Activated CD4-positive, alpha-beta T cell treated with anti-CD3 and anti-CD28 coated beads, Interleukin-2, amount 50 U/mL, for 1 hour (primary cell): ENCODE measurements at regions not wholly inside any gene's neighbourhood (a gene's known extent, or its start where the extent isn't known, plus 50 kb on each side); places are given as distances from the start of the nearest gene placed in this dataset.

Source experiments
- DNase-seq: peaks from one replicate; pipeline ENCODE4 v3.0.0-alpha.2; 2020

DNA sequence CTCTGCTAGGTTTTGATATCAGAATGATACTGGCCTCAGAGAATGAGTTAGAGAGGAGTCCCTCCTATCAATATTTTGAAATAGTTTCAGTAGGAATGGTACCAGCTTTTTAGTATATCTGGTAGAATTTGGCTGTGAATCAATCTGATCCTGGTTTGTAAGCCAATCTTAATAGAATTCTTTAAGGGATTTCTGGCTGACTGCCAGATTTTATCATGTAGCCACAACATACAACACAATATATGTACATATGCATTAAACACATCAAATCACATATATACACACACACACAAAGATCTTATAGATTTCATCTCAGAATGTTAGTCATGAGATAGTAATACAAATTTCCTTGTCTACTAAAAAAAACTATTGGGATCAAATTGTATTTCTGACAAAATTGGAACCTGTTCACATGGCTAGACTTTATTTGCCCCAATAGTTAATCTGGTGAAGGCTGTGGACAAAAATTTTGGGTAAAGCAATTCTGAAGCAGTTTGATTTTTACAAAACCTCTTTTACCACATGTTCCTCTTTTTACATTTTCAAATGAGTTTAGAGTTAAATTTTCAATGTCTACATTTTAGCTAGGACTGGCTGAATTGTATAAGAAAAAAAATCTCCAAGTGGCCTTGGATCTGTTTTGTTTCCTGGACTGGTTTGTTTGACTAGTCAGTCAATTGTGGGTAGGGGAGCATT lies 151.7 kb downstream of the FASLG start:
- DNase-seq, result no peak

DNA sequence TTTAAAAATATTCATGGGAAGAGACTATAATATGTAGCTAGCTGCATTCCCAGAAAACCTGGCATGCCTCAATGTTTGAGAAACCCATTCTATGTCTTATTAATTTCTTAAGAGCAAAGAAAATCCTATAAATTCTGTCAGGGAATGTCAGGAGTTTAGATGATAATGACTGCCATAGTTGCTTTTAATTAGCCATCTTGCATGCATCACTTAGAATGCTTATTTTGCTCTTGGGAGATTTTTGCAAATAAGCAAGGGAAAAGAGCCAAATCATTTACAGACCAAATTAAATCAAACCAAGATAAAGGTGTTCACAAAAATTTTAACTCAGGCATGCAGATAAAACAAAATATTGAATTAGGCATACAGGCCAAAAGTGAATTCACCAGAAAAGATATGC lies 152.8 kb downstream of the FASLG start:
- no peak for DNase-seq

DNA sequence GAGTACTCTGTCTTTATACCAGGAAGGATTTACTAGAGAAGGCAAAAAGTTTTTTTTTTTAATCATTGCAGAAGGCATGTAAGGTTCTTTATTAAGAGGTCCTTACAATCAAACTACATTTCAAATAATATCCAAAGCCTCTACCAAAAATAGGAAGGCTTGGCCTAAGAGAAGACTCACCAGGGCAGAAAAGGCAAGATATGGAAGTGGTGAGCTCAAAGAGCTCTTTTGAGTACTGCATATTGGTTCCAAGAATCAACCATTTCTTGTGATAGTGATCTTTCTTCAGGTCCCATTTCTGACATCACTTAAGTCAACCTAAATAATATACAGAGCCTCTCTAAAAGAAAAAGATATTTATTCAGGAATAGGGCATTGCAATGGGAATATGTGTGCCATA lies 153.2 kb downstream of the FASLG start:
- DNase-seq, result no peak

DNA sequence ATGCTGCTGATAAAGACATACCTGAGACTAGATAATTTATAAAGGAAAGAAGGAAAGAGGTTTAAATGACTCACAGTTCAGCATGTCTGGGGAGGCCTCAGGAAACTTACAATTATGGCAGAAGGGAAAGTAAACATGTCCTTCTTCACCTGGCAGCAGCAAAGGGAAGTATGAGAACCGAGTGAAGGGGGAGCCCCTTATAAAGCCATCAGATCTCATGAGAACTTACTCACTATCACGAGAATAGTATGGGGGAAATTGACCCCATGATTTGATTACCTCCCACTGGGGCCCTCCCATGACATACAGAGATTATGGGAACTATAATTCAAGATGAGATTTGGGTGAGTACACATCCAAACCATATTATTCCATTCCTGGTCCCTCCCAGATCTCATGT lies 154.4 kb downstream of the FASLG start:
- DNase-seq, result no peak

GRCh38 chr1:172814428-172814827 lies 155.5 kb downstream of the FASLG start:
- DNase-seq, result no peak

- no peak for DNase-seq
Measured at GRCh38 chr1:172815740-172816139, 156.8 kb downstream of the FASLG start.

- DNase-seq, result no peak
Measured at GRCh38 chr1:172818841-172819527, 160.1 kb downstream of the FASLG start.

DNA sequence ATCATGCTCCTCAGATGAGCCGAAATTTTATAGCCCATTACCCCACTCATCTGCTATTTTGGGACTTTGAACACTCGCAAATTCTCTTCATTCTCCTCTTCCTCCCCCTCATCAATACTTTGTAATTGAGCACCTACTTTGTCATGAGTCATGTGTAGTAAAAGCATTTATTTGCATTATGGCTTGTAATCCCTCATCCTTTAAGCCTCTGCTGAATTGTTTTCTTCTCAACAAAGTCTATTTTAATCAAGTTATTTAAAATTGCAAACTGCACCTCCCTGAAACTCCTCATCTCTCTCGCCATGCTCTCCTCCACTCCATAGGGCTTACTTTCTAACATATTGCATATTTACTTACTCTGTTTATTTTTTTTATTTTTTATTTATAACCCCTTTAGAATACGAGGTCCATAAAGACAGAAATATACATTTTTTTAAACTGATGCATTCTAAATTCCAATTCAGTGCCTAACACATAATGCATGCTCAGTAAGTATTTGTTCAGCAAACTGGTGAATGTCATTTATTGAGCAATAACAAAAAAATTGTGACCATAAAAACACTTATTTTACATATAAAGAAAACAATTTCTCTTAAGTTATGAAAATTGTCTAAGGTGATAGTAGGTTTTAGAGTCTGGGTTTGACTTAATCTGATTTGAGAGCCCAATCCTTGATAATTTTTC lies 161.7 kb downstream of the FASLG start:
- no peak for DNase-seq

GRCh38 chr1:172821609-172822274 lies 162.8 kb downstream of the FASLG start:
- no peak for DNase-seq

- DNase-seq, result no peak
Measured at GRCh38 chr1:172822886-172823285, 164.0 kb downstream of the FASLG start.

DNA sequence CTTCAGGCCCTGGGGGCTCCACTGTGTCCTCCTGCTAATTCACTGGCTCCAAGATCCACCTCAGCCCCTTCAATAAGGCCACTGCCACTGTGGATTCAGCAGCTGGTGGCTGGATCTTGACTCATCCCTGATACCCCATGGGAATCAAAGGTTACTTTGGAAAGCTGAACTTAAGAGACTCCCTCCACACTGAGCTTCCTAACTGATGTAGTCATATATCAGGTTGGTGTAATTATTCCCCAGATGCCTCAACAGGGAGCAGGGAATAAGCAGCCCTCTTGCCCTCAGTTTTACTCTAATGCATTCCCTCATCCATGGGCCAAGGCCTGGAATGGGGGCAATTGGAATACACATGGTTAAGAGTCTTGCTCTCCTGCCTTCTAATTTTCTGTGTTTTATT lies 164.6 kb downstream of the FASLG start:
- no peak for DNase-seq

- DNase-seq, result no peak
Measured at GRCh38 chr1:172824209-172824608, 165.3 kb downstream of the FASLG start.

DNA sequence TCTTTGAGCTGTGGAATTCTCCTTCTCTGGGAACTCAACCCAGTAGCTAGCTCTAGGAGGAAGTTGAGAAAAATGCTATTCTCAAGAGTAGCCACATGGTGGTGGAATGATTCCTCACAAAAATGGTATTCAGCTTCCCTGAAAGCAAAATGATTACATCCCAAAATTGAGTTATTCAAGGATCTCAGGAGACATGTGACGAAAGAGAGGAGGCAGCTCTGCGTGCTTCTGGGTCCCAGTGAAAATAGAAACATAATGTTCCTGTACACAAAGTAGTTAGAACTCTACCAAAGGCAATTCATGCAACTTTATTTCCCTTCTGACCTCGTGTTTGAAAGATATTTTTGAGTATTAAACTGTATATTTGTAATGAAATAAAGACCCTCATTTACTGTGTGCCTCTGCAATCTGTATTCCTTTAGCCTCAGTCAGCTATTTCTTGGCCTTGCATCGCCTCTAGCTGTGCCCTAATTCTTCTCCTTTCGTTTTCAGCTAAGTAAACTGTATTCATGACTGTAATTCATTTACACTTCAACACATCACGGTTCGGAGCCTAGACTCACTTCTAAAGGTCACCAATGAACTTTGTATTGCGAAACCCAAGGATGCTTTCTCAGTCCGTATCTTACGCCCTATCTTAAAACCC lies 167.3 kb downstream of the FASLG start:
- DNase-seq, result no peak

DNA sequence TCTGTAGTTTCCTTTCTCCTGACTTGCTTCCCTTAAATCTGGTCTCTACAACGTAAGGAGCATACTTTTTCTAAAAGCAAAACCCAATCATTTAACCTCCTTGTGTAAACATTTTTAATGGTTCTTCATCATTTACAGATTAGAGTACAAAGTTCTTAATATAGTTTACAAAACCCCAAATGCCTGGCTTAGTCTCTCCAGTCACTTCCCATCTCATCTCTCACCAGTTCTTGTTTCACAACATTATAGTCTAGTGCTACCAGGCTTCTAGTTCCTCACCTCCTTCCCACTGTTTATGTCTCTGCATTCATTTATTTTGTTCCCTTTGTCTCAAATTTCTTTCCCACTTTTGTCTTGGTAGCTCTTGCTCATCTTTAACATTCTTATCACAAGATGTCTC lies 168.4 kb downstream of the FASLG start:
- no peak for DNase-seq

GRCh38 chr1:172827841-172828240 lies 168.9 kb downstream of the FASLG start:
- DNase-seq, result no peak

GRCh38 chr1:172832006-172832725 lies 173.3 kb downstream of the FASLG start:
- DNase-seq, result no peak

- DNase-seq, result no peak
Measured at GRCh38 chr1:172833954-172834353, 175.1 kb downstream of the FASLG start.

GRCh38 chr1:172834609-172835008 lies 175.7 kb downstream of the FASLG start:
- DNase-seq, result no peak

GRCh38 chr1:172835834-172836233 lies 176.9 kb downstream of the FASLG start:
- no peak for DNase-seq

DNA sequence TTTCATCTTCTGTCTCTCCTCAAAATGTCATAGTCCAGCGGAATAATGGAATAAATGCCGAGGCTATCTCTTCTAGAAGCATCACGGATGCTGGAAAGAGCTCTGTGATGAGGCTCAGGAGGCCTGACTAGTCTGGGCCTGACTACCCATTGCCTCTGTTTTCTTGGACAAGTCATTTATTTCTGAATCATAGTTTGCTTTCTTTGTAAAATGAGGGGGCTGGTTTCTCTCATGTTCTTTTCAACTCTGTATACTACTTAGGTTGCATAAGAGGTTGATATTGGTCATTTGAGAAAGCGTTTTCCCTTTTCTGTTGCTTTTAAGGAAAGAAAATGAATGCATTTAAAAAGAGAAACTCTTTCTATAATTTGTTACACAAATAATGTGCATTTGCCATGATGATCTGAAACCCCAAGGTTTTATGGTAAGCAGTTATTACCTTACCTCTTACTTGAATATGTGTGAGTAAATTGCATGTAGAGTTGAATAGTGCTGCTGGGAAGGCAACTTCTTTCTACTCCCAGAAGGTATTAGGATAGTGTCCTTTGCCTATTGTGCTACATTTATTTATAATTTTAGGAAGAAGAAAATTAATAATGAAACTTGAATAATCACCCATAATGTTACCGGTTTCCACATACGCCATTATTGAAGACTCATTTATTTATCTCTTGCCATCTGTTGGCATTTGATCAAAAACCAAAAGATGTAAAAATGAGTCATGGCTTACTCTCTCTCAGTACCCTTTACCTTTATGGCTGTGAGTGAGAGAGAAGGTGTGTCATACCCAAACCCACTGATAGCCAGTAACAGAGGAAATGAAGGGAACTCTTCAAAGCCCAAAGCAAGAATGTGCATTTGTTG lies 179.1 kb downstream of the FASLG start:
- DNase-seq, result no peak

DNA sequence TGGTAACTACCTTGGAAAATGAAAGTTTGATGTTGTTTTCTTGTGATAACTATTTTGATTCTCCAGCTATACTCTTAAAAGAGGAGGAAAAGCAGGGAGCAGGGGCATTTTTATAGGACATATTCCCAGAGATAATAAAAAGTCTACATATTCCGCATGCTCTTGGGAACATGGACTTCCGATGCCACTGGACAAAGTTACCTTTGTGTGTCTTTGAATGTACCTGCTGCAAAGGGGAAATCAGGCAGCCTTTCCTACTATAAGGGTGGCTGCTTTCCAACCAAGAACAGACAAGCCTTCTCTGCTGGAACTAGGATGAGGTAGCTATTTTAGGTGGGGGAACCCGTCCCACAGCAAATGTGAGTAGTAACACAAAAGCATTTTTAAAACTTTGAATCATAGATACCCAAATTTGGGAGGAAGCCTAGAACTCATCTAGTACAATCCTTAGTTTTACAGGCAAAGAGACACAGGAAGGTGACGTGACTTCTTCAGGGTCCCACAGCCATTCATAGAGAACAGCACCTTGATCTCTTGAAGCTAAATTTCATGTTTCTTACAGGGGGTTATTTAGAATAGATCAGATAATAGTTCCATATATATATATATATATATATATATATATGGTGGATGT lies 179.9 kb downstream of the FASLG start:
- DNase-seq, result no peak
